T-helper 17 cell (primary cell): ENCODE measurements at regions not wholly inside any gene's neighbourhood (a gene's known extent, or its start where the extent isn't known, plus 50 kb on each side); places are given as distances from the start of the nearest gene placed in this dataset.
"Not testable (repeated sequence)": the region's sequence is repeated elsewhere in the genome, so short reads cannot be mapped to it uniquely, and the experiment has no call there.

Source experiments
- ATAC-seq: fragments of 150-1000 bp; cut with Tn5 transposase; 2 replicates; pipeline ENCODE4 v1.10.0; 2021; ENCODE audit warnings: mild to moderate bottlenecking, moderate library complexity
- DNase-seq, 3 donors: peaks; one replicate each; pipeline versions ENCODE4 v3.0.0 to v3.0.0-alpha.2; 2020 to 2021
- H3K9me3 ChIP-seq: one replicate; pipeline ENCODE4 v1.7.0; 2013; ENCODE audit warnings: low read length, mild to moderate bottlenecking; ENCODE audit not compliant: control insufficient read depth, poor library complexity, severe bottlenecking
- H3K27ac Mint-ChIP-seq: one replicate; pipeline ENCODE4 v1.8.0; 2022; ENCODE audit warnings: mild to moderate bottlenecking, moderate library complexity, mixed read lengths
- H3K27me3 Mint-ChIP-seq: one replicate; pipeline ENCODE4 v1.8.0; 2022; ENCODE audit warnings: mixed read lengths
- H3K36me3 Mint-ChIP-seq: one replicate; pipeline ENCODE4 v1.8.0; 2022; ENCODE audit warnings: low read depth, mixed read lengths
- H3K4me1 Mint-ChIP-seq: one replicate; pipeline ENCODE4 v1.8.0; 2022; ENCODE audit warnings: mild to moderate bottlenecking, mixed read lengths
- H3K4me3 Mint-ChIP-seq: one replicate; pipeline ENCODE4 v1.8.0; 2022; ENCODE audit warnings: mild to moderate bottlenecking, moderate library complexity, mixed read lengths

DNA sequence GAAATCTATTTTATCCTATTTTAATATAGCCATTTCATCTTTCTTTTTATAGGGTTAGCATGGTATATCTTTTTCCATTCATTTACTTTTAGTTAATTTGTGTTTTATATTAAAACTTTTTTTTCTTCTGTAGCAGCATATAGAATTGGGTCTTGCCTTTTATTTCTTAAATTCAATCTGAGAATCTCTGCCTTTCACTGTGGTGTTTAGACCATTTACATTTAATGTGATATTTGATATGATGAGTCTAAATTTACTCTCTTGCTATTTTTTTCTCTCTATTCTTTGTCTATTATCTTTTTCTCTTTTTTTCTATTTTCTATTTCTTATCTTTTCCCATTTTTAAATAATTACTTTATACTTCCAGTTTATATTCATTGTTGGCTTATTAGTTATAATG is 105.4 kb upstream of the HAND2 start:
- DNase-seq (no peak), ATAC-seq (no peak)
- Mint-ChIP-seq H3K4me3 (no peak overlapping the region), H3K4me1 (no peaks in the 10 kb centered on the region), H3K27me3 (no peaks in the 10 kb centered on the region), H3K27ac (no peak overlapping the region), H3K36me3 (no peaks in the 10 kb centered on the region)
- H3K9me3 ChIP-seq, result peaks cover 3% of the 10 kb centered on the region

- Mint-ChIP-seq H3K4me1 (no peaks in the 10 kb centered on the region), H3K36me3 (no peaks in the 10 kb centered on the region), H3K4me3 (no peak overlapping the region)
These were observed 96.2 kb upstream of the HAND2 start for GRCh38 chr4:173626277-173626676.

GRCh38 chr4:173618648-173619047 is 88.6 kb upstream of the HAND2 start:
- not testable (repeated sequence) for DNase-seq, H3K36me3 Mint-ChIP-seq, H3K4me1 Mint-ChIP-seq, H3K9me3 ChIP-seq, H3K4me3 Mint-ChIP-seq, ATAC-seq, H3K27me3 Mint-ChIP-seq, H3K27ac Mint-ChIP-seq

More at GRCh38 chr4:173626277-173626676, 96.2 kb upstream of the HAND2 start:
- peaks cover 9% of the 10 kb centered on the region for H3K9me3 ChIP-seq
- no peak overlapping the region for H3K27ac Mint-ChIP-seq
- ATAC-seq (no peak), DNase-seq (no peak)
- H3K27me3 Mint-ChIP-seq, result no peaks in the 10 kb centered on the region

DNA sequence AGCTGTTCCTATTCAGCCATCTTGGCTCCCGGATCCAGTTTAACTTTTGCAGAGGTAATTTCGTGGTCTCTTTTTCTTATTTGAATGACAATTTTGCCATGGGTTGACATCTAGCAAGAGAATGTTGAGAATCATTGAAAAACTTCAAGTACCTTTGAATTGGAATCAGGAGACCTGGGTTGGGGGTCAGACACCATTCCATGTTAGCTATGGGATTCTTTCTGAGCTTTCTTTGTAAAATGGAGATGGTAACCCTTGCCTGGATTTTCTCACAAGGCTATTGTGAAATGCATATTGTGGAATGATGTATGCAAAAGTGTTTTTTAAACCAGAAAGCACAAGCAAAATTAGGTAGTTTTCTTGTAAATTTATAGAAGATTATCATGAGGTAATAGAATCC is 79.1 kb upstream of the HAND2 start:
- DNase-seq (no peak), ATAC-seq (no peak)
- Mint-ChIP-seq H3K27ac (no peak overlapping the region), H3K4me1 (no peaks in the 10 kb centered on the region), H3K27me3 (no peaks in the 10 kb centered on the region), H3K36me3 (no peaks in the 10 kb centered on the region), H3K4me3 (no peak overlapping the region)
- no peaks in the 10 kb centered on the region for H3K9me3 ChIP-seq

DNA sequence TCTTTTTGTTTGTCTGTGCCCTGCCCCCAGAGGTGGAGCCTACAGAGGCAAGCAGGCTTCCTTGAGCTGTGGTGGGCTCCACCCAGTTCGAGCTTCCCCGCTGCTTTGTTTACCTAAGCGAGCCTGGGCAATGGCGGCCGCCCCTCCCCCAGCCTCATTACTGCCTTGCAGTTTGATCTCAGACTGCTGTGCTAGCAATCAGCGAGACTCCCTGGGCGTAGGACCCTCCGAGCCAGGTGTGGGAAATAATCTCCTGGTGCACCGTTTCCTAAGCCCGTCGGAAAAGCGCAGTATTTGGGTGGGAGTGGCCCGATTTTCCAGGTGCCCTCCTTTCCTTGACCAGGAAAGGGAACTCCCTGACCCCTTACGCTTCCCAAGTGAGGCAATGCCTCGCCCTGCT is 78.6 kb upstream of the HAND2 start:
- H3K27me3 Mint-ChIP-seq, DNase-seq, H3K36me3 Mint-ChIP-seq, ATAC-seq, H3K4me3 Mint-ChIP-seq, H3K9me3 ChIP-seq, H3K27ac Mint-ChIP-seq, H3K4me1 Mint-ChIP-seq: not testable (repeated sequence)

DNA sequence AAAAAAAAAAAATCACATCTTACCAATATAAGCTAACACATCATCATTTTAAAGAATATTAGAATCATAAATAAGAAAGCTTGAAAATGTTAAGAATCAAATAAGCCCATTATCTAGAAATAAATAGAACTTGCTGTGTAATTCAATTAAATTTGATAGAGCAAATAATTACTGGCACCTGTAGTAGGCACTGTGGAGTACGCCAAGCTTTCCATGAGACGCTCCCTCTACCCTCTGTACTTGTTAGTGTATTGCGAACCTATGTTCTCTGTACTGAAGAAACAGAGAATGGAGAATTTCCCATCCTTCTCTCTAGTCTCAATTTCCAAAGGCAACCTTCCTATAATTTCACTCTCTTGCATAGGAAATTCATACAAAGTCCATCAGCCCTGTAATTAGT is 61.7 kb upstream of the HAND2 start:
- no peaks in the 10 kb centered on the region for H3K9me3 ChIP-seq
- Mint-ChIP-seq H3K27ac (no peak overlapping the region), H3K27me3 (peaks cover 25% of the 10 kb centered on the region), H3K4me1 (no peaks in the 10 kb centered on the region), H3K4me3 (no peak overlapping the region), H3K36me3 (no peaks in the 10 kb centered on the region)
- no peak for DNase-seq
- no peak for ATAC-seq

DNA sequence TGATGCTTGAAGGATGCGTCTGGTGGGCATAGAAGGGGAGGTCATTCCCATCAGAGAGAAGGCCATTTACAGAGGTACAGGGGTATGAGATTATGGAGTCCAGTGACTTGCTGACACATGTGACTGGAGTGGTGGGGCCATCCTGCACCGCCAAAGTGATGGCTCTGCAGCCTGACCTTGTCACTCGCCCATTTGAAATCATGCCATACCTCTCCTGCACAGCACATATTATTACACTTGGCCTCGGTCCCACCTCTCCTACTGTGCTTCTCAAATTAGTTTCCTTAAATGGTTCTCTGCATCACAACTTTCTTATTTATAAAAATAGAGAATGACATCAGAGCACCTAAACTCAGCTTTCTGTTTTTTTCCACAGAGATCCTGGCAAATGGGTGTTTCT is 60.7 kb upstream of the HAND2 start:
- no peak overlapping the region for H3K4me3 Mint-ChIP-seq
- H3K36me3 Mint-ChIP-seq, result peaks cover 2% of the 10 kb centered on the region
- no peaks in the 10 kb centered on the region for H3K4me1 Mint-ChIP-seq
- no peak overlapping the region for H3K27ac Mint-ChIP-seq
- no peak for DNase-seq
- H3K27me3 Mint-ChIP-seq, result peaks cover 32% of the 10 kb centered on the region
- no peak for ATAC-seq
- H3K9me3 ChIP-seq, result no peaks in the 10 kb centered on the region

DNA sequence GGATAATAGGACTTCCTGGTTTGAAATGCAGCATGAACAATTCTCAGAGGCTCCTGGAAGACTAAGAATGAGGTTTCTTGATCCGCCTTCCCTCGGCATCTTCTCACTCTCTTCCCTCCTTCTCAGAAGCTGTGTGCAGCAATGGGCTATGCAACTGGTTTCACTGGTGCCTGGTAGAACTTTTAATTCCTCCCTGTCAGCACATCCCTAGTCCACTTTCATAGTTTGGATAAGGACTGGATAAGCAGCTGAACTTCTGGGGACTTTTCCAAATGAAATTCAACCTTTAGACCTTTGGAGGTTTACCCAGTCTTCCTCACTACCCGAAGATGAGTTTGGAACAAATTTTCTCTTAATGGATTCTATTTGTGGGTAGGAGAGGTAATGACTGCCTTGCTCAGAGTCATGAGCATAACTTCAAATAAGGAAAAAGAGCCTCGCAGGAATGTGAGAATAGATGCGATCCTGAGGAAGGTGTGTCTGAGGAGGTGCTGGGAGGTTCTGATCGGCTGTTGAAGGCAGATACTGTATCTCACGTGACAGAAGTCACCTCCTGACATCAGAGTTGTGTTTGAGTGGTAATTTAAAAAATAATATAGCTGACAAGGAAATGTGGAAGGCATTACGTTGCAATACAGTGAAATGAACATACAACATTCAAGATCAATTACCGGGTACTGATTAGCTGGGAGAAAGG is 56.0 kb upstream of the HAND2 start:
- no peaks in the 10 kb centered on the region for H3K4me1 Mint-ChIP-seq
- no peak overlapping the region for H3K4me3 Mint-ChIP-seq
- H3K27ac Mint-ChIP-seq, result no peak overlapping the region
- H3K36me3 Mint-ChIP-seq, result peaks cover 2% of the 10 kb centered on the region
- ATAC-seq, result no peak
- no peak for DNase-seq
- no peaks in the 10 kb centered on the region for H3K9me3 ChIP-seq
- peaks cover 46% of the 10 kb centered on the region for H3K27me3 Mint-ChIP-seq

DNA sequence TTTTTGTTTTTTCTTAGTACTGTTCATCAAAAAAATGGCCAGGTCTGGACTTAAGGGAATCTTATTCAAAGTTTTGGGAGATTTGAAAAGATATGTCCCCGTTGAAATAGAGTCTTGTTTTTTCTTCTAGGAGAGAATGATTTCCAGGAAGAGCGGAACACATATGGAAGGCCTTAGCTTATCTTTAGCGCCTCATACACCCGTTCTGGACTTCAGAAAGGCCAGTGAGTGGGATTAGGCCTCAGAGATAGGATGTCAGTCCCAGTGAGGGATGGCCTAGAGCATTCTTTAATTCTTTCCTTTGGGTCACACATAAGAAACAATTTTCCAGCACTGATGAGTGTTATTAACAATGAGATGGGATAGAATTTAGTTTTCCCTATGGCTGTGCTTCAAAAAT is 54.5 kb upstream of the HAND2 start:
- DNase-seq (no peak), ATAC-seq (no peak)
- no peaks in the 10 kb centered on the region for H3K9me3 ChIP-seq
- Mint-ChIP-seq H3K27ac (no peak overlapping the region), H3K27me3 (peaks cover 33% of the 10 kb centered on the region), H3K36me3 (peaks cover 2% of the 10 kb centered on the region), H3K4me3 (no peak overlapping the region), H3K4me1 (no peaks in the 10 kb centered on the region)
